Fibroblast of lung (primary cell): ENCODE measurements at regions not wholly inside any gene's neighbourhood (a gene's known extent, or its start where the extent isn't known, plus 50 kb on each side); places are given as distances from the start of the nearest gene placed in this dataset.

Experiments
- DNase-seq, 2 donors: peaks; one replicate each; pipeline versions ENCODE4 v3.0.0 to v3.0.0-alpha.2; 2010; ENCODE audit warnings: low read depth in 2 of 2
- H2AFZ ChIP-seq: 2 replicates; pipeline ENCODE4 v1.5.1; 2012; ENCODE audit warnings: low read length, control low read depth, inconsistent platforms
- H3K27ac ChIP-seq: 2 replicates; pipeline ENCODE4 v1.5.1; 2011; ENCODE audit warnings: low read length, control low read depth; ENCODE audit not compliant: insufficient read depth
- H3K27me3 ChIP-seq: 2 replicates; pipeline ENCODE4 v1.5.1; 2011; ENCODE audit warnings: mild to moderate bottlenecking, low read length; ENCODE audit not compliant: control insufficient read depth, insufficient read depth
- H3K36me3 ChIP-seq: 2 replicates; pipeline ENCODE4 v1.5.1; 2011; ENCODE audit warnings: low read length; ENCODE audit not compliant: control insufficient read depth, insufficient read depth
- H3K4me1 ChIP-seq: 2 replicates; pipeline ENCODE4 v1.5.1; 2011; ENCODE audit warnings: low read length; ENCODE audit not compliant: control insufficient read depth, insufficient read depth; ENCODE audit errors: extremely low read depth
- H3K4me2 ChIP-seq: 2 replicates; pipeline ENCODE4 v1.5.1; 2011; ENCODE audit warnings: low read length, control low read depth; ENCODE audit not compliant: insufficient read depth; ENCODE audit errors: extremely low read depth
- H3K4me3 ChIP-seq, 4 experiments: fragments of 200-600 bp in 1 of 4; sonication (generic) in 1 of 4; replicated peaks in 1 of 4; 2 replicates each; pipeline ENCODE4 v1.5.1; 2011 to 2016; ENCODE audit warnings: low read length in 4 of 4, low read depth in 3 of 4, mild to moderate bottlenecking in 3 of 4, control low read depth in 2 of 4, inconsistent platforms in 1 of 4, mixed read lengths in 1 of 4; ENCODE audit not compliant: insufficient read depth in 1 of 4; ENCODE audit errors: control extremely low read depth in 1 of 4
- H3K79me2 ChIP-seq: 2 replicates; pipeline ENCODE4 v1.5.1; 2012; ENCODE audit warnings: mild to moderate bottlenecking, low read length, inconsistent platforms; ENCODE audit not compliant: control insufficient read depth, insufficient read depth
- H3K9ac ChIP-seq: 2 replicates; pipeline ENCODE4 v1.5.1; 2011; ENCODE audit warnings: mild to moderate bottlenecking, low read length, control low read depth; ENCODE audit not compliant: insufficient read depth
- H3K9me3 ChIP-seq: 2 replicates; pipeline ENCODE4 v1.5.1; 2012; ENCODE audit warnings: low read depth, low read length; ENCODE audit not compliant: control insufficient read depth, insufficient read depth
- H4K20me1 ChIP-seq: 2 replicates; pipeline ENCODE4 v1.5.1; 2011; ENCODE audit warnings: low read length; ENCODE audit not compliant: control insufficient read depth, insufficient read depth; ENCODE audit errors: extremely low read depth
- EZH2 ChIP-seq: IDR thresholded peaks from 2 replicates; pipeline ENCODE4 v1.5.1; 2012; ENCODE audit warnings: low read length, control low read depth, mild to moderate bottlenecking; ENCODE audit errors: missing control alignments
- TF ChIP-seq, protein P1 (sequence below), 2 donors: IDR thresholded peaks in 1 of 2; conservative IDR thresholded peaks in 1 of 2; 1 replicate in 1 of 2; 2 replicates in 1 of 2; pipeline ENCODE4 v1.5.1; 2011 to 2012; ENCODE audit warnings: low read length in 2 of 2, control low read depth in 1 of 2, inconsistent platforms in 1 of 2, low read depth in 1 of 2, mild to moderate bottlenecking in 1 of 2

DNA sequence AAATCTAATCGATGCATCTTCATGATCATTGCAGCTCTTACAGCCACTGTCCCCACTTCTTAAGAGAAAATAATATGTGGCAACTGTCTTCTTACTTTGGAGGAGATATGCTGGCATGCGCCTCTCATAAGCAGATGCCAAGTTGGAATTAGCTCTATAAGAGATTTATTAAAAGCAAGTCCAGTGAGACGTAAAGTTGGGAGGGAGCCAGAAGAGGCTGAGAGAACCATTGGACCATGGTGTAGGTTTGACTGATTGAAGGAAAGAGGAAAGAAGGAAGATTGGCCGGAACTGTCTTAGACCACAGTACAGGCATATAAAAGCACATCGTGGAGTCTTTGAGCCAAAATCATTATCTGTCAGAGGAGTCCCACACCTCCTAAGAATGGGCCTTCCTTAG is 265.7 kb upstream of the ZC3H15 start:
- TF ChIP-seq, protein P1, sequence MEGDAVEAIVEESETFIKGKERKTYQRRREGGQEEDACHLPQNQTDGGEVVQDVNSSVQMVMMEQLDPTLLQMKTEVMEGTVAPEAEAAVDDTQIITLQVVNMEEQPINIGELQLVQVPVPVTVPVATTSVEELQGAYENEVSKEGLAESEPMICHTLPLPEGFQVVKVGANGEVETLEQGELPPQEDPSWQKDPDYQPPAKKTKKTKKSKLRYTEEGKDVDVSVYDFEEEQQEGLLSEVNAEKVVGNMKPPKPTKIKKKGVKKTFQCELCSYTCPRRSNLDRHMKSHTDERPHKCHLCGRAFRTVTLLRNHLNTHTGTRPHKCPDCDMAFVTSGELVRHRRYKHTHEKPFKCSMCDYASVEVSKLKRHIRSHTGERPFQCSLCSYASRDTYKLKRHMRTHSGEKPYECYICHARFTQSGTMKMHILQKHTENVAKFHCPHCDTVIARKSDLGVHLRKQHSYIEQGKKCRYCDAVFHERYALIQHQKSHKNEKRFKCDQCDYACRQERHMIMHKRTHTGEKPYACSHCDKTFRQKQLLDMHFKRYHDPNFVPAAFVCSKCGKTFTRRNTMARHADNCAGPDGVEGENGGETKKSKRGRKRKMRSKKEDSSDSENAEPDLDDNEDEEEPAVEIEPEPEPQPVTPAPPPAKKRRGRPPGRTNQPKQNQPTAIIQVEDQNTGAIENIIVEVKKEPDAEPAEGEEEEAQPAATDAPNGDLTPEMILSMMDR (conservative IDR thresholded peaks at IDR 0.05 in 1 of 2, IDR thresholded peaks at IDR 0.05 in 1 of 2; ENCODE audit: low read depth in 1 of 2, low read length in 2 of 2), result no peak
- no peak for TF ChIP-seq EZH2

DNA sequence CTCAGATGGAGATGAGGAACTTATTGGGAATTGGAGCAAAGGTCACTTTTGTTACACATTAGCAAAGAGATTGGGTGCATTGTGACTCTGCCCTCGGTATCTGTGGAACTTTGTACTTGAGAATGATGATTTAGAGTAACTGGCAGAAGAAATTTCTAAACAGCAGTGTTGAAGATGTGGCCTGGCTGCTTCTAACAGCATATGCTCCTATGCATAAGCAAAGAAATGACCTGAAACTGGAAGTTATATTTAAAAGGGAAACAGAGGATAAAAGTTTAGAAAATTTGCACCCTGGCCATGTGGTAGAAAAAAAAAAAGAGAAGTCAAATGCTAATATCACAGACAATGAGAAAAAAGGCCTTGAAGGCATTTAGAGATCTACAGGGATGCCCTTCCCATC is 256.8 kb upstream of the ZC3H15 start:
- no peaks in the 10 kb centered on the region for H3K36me3 ChIP-seq
- no peak for DNase-seq
- no peaks in the 10 kb centered on the region for H3K4me1 ChIP-seq
- no peak overlapping the region for H3K4me3 ChIP-seq
- no peaks in the 10 kb centered on the region for H4K20me1 ChIP-seq
- TF ChIP-seq, protein P1 (conservative IDR thresholded peaks at IDR 0.05 in 1 of 2, IDR thresholded peaks at IDR 0.05 in 1 of 2; ENCODE audit: low read depth in 1 of 2, low read length in 2 of 2), result no peak
- TF ChIP-seq EZH2, result no peak
- H3K79me2 ChIP-seq, result no peaks in the 10 kb centered on the region
- no peaks in the 10 kb centered on the region for H3K27me3 ChIP-seq
- no peak overlapping the region for H3K9ac ChIP-seq
- H2AFZ ChIP-seq, result no peak overlapping the region
- H3K27ac ChIP-seq, result no peak overlapping the region
- H3K9me3 ChIP-seq, result no peaks in the 10 kb centered on the region
- no peak overlapping the region for H3K4me2 ChIP-seq

More for the DNA sequence above, 265.7 kb upstream of the ZC3H15 start:
- Histone ChIP-seq H3K27me3 (no peaks in the 10 kb centered on the region), H3K4me3 (no peak overlapping the region), H3K36me3 (no peaks in the 10 kb centered on the region), H3K4me1 (no peaks in the 10 kb centered on the region), H3K9ac (no peak overlapping the region), H2AFZ (no peak overlapping the region), H3K9me3 (no peaks in the 10 kb centered on the region), H3K79me2 (no peaks in the 10 kb centered on the region), H3K4me2 (no peak overlapping the region), H4K20me1 (no peaks in the 10 kb centered on the region), H3K27ac (no peak overlapping the region)
- no peak for DNase-seq

DNA sequence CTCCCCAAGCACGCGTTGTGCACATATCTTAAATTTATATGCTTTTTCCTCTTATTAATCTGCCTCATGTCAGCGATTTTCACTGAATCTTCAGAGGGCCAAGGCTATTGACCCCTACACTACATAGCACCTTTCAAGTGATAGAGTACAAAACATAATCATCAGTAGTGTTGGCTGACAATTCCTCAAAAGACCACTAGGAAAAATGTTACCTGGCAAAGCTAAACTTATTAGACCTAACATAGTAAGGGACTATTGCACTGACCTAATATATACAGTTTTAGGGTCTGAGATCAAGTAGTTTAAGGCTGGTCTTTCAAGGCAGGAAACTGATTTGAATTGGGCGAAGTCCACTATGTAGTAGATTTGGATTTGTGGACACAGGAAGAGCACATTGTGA is 244.2 kb upstream of the ZC3H15 start:
- no peak overlapping the region for H3K9ac ChIP-seq
- no peak for DNase-seq
- H3K27me3 ChIP-seq, result no peaks in the 10 kb centered on the region
- H3K27ac ChIP-seq, result no peak overlapping the region
- no peak overlapping the region for H3K4me2 ChIP-seq
- H4K20me1 ChIP-seq, result no peaks in the 10 kb centered on the region
- no peak for TF ChIP-seq EZH2
- TF ChIP-seq, protein P1 (conservative IDR thresholded peaks at IDR 0.05 in 1 of 2, IDR thresholded peaks at IDR 0.05 in 1 of 2; ENCODE audit: low read depth in 1 of 2, low read length in 2 of 2), result no peak
- H3K79me2 ChIP-seq, result no peaks in the 10 kb centered on the region
- no peak overlapping the region for H2AFZ ChIP-seq
- H3K4me1 ChIP-seq, result no peaks in the 10 kb centered on the region
- no peak overlapping the region for H3K4me3 ChIP-seq
- no peaks in the 10 kb centered on the region for H3K9me3 ChIP-seq
- no peaks in the 10 kb centered on the region for H3K36me3 ChIP-seq
